ENCODE measurements at regions not wholly inside any gene's neighbourhood (a gene's known extent, or its start where the extent isn't known, plus 50 kb on each side); places are given as distances from the start of the nearest gene placed in this dataset.

DNA sequence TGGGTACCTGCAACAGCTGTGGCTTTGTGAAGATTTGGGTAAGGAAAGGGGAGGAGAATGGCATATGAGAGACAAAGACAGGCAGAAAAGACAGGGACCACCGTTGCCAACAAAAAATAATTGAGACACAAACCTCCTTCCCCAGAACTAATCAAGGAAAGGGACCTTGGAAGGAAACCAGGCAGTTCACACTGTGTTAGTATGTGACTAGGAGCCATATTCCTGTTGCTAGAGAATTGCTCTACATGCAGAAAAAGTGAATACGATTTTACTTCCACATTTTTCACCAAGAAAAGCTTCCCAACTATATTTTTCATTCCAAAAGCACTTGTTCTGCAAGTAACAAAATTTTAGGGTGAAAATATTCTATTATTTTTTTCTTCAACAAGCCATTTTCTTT, 393.7 kb upstream of the ADAMTS9 start:
- TF ChIP-seq, protein P1, sequence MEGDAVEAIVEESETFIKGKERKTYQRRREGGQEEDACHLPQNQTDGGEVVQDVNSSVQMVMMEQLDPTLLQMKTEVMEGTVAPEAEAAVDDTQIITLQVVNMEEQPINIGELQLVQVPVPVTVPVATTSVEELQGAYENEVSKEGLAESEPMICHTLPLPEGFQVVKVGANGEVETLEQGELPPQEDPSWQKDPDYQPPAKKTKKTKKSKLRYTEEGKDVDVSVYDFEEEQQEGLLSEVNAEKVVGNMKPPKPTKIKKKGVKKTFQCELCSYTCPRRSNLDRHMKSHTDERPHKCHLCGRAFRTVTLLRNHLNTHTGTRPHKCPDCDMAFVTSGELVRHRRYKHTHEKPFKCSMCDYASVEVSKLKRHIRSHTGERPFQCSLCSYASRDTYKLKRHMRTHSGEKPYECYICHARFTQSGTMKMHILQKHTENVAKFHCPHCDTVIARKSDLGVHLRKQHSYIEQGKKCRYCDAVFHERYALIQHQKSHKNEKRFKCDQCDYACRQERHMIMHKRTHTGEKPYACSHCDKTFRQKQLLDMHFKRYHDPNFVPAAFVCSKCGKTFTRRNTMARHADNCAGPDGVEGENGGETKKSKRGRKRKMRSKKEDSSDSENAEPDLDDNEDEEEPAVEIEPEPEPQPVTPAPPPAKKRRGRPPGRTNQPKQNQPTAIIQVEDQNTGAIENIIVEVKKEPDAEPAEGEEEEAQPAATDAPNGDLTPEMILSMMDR (IDR thresholded peaks at IDR 0.05; ENCODE audit: low read depth, low read length): no peak
- no peak for DNase-seq (ENCODE audit: low read depth in 2 of 2)
- no peak overlapping the region for H3K4me3 ChIP-seq (replicated peaks in 1 of 2; ENCODE audit: low read depth in 2 of 2, low read length in 2 of 2)

DNA sequence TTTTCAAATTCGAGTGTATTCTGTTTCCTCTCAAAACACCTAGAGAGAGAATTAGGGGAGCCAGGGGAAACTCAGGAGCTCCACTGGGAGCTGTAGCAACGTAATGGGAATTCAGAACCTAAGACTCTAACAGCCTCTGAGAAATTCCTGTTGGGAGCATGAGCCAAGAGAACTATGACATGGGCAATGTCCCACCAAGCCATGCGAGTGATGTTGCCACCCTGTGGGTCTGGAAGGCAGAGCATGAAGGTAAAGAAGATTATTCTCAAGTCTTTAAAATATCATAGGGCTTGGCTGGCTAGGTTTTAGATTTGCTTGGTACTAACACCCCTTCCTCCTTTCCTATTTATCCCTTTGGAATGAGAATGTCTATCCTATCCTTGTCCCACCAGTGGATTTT, 392.6 kb upstream of the ADAMTS9 start:
- TF ChIP-seq, protein P1 (IDR thresholded peaks at IDR 0.05; ENCODE audit: low read depth, low read length): no peak
- peak; percentile 3 to 4 for DNase-seq (ENCODE audit: low read depth in 2 of 2)
- no peak overlapping the region for H3K4me3 ChIP-seq (replicated peaks in 1 of 2; ENCODE audit: low read depth in 2 of 2, low read length in 2 of 2)

DNA sequence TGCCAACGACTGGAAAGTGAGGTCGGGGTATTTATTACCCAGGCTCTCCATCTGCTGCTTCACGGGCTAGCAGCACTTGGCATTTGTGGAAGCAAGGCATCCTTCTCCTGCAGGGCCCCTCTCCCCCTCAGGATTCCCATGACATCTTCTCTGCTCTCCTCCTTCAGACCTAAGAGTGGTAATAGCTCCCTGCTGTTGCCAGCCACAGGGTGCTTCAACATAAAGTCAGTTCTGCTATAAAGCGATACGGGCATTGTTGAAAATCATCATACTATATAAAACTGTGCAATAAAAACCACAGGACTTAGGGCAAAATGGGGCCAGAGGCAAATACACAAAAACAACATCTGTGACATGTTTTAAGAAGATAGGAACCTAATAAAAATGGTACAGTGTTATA, 391.8 kb upstream of the ADAMTS9 start:
- no peak overlapping the region for H3K4me3 ChIP-seq (replicated peaks in 1 of 2; ENCODE audit: low read depth in 2 of 2, low read length in 2 of 2)
- no peak for DNase-seq (ENCODE audit: low read depth in 2 of 2)
- TF ChIP-seq, protein P1 (IDR thresholded peaks at IDR 0.05; ENCODE audit: low read depth, low read length): no peak

DNA sequence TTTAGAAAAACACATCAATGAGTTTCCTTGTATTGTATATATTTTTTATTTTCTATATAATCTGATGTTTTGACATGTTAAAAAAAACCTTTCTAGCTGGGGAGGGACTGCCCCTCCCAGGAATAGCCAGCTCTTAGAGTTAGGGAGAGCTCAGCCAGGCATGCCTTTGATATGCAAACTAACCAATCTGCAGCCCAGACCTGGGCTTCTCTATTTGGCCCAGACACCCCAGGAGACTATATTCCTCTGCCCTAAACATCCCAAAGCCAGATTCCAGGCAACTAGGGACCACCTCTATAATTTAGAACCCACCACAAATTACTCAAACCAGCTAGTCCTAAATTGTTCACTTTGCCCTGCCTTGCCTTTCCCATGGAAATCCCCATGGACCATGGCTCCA, 390.9 kb upstream of the ADAMTS9 start:
- DNase-seq (ENCODE audit: low read depth in 2 of 2): no peak
- H3K4me3 ChIP-seq (replicated peaks in 1 of 2; ENCODE audit: low read depth in 2 of 2, low read length in 2 of 2): no peak overlapping the region
- TF ChIP-seq, protein P1 (IDR thresholded peaks at IDR 0.05; ENCODE audit: low read depth, low read length): no peak

DNA sequence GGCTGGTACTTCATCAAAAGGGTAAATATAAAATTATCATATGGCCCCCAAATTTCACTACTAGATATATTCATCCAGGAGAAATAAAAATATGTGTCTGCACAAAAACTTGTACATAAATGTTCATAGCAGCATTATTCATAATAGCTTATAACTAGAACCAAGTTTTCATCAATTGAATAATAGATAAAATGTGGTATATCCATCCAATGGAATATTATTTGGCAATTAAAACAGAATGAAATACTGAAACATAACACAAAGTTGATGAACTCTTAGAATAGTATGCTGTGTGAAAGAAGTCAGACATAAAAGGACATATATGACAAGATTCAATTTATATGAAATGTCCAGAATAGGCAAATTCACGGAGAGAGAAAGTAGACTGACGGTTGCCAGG, 389.3 kb upstream of the ADAMTS9 start:
- DNase-seq (ENCODE audit: low read depth in 2 of 2): no peak
- TF ChIP-seq, protein P1 (IDR thresholded peaks at IDR 0.05; ENCODE audit: low read depth, low read length): no peak
- no peak overlapping the region for H3K4me3 ChIP-seq (replicated peaks in 1 of 2; ENCODE audit: low read depth in 2 of 2, low read length in 2 of 2)

DNA sequence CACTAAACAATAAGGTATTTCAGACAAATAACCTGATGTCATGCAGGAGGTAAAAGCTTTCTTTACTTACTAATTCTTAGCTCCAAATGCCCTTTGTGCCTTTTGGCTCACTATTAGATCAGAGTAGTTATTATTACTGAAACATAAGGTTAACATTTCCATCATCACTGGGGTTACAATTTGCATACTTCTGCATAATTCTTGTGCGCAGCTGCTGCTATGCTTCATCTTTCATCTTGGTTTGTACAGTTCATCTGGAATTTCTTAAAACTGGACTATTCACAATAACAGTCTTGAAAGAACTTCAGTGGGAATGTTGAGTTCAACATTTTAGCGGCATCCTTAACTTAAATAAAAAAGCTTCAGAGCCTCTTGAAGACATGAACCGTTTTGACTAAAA, 383.2 kb upstream of the ADAMTS9 start:
- no peak overlapping the region for H3K4me3 ChIP-seq (replicated peaks in 1 of 2; ENCODE audit: low read depth in 2 of 2, low read length in 2 of 2)
- TF ChIP-seq, protein P1 (IDR thresholded peaks at IDR 0.05; ENCODE audit: low read depth, low read length): no peak
- DNase-seq (ENCODE audit: low read depth in 2 of 2): no peak

DNA sequence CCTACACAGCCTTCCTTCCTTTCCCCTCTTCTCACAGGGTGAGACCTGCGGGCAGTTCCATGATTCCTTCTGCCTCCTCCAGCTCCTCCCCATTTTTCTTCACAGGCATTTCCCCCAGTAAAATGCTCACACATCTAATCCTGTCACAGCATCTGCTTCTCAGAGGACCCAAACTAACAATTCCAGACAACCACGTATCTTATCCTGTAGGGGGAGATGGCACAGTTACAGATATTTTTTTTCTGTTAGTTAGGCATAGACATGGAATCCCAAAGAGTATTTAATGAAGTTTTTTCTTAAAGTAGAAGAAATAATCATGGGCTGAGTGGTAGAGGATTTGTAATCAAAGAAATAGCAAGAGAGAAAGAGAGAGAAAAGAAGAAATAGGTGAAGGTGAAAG, 373.1 kb upstream of the ADAMTS9 start:
- no peak for DNase-seq (ENCODE audit: low read depth in 2 of 2)
- TF ChIP-seq, protein P1 (IDR thresholded peaks at IDR 0.05; ENCODE audit: low read depth, low read length): no peak
- H3K4me3 ChIP-seq (replicated peaks in 1 of 2; ENCODE audit: low read depth in 2 of 2, low read length in 2 of 2): no peak overlapping the region
